WTC11 (cell line): ENCODE measurements at regions not wholly inside any gene's neighbourhood (a gene's known extent, or its start where the extent isn't known, plus 50 kb on each side); places are given as distances from the start of the nearest gene placed in this dataset.

Experiments
- ATAC-seq: fragments of 200-7000 bp; cut with Tn5 transposase; 2 replicates; pipeline ENCODE4 v1.10.0; 2021; ENCODE audit warnings: mild to moderate bottlenecking, moderate library complexity
- CTCF ChIA-PET: fragments of 300-600 bp; sonication (Branson Sonifier 250); formaldehyde crosslinking; loops from one replicate; lab custom pipeline; 2021; ENCODE audit warnings: antibody characterized with exemption; lab: Charles Lee
- POLR2A ChIA-PET: fragments of 350-600 bp; sonication (Branson Sonifier 250); formaldehyde crosslinking; loops from one replicate; lab custom pipeline; 2021; ENCODE audit warnings: antibody characterized with exemption; lab: Charles Lee
- DNase-seq: peaks from one replicate; pipeline ENCODE4 v3.0.0; 2021; ENCODE audit warnings: low spot score
- H3K27ac Mint-ChIP-seq: 2 replicates; pipeline ENCODE4 v1.8.0; 2021; ENCODE audit warnings: mixed read lengths
- H3K27me3 Mint-ChIP-seq: 2 replicates; pipeline ENCODE4 v1.8.0; 2021; ENCODE audit warnings: low read depth, mild to moderate bottlenecking, moderate library complexity, mixed read lengths
- H3K36me3 Mint-ChIP-seq: 2 replicates; pipeline ENCODE4 v1.8.0; 2021; ENCODE audit warnings: mixed read lengths
- H3K4me1 Mint-ChIP-seq: 2 replicates; pipeline ENCODE4 v1.8.0; 2022; ENCODE audit warnings: mixed read lengths
- H3K4me3 Mint-ChIP-seq: 2 replicates; pipeline ENCODE4 v1.8.0; 2021; ENCODE audit warnings: mild to moderate bottlenecking, moderate library complexity, mixed read lengths
- H3K9me3 Mint-ChIP-seq: 2 replicates; pipeline ENCODE4 v1.8.0; 2021; ENCODE audit warnings: mixed read lengths
- ATF1 ChIP-seq: sonication (generic); formaldehyde crosslinking; IDR thresholded peaks from 2 replicates; pipeline ENCODE4 v1.8.1; 2023; ENCODE audit warnings: mild to moderate bottlenecking, moderate library complexity, missing genetic modification reagents
- ATF2 ChIP-seq: sonication (generic); formaldehyde crosslinking; IDR thresholded peaks from 2 replicates; pipeline ENCODE4 v1.8.1; 2022; ENCODE audit warnings: low read depth, missing genetic modification reagents, borderline replicate concordance
- CDX4 ChIP-seq: fragments of 250-450 bp; sonication (Bioruptor Pico); IDR thresholded peaks from 2 replicates; pipeline ENCODE4 v1.9.0; 2021; ENCODE audit warnings: moderate library complexity, mild to moderate bottlenecking, inconsistent platforms, borderline replicate concordance
- E2F4 ChIP-seq: sonication (generic); formaldehyde crosslinking; IDR thresholded peaks from 2 replicates; pipeline ENCODE4 v1.8.1; 2022; ENCODE audit warnings: low read depth, mild to moderate bottlenecking, moderate library complexity, missing genetic modification reagents, borderline replicate concordance
- GABPB1 ChIP-seq: sonication (generic); formaldehyde crosslinking; IDR thresholded peaks from 2 replicates; pipeline ENCODE4 v1.8.1; 2023; ENCODE audit warnings: mild to moderate bottlenecking, missing genetic modification reagents
- GRHL2 ChIP-seq: fragments of 250-450 bp; sonication (Bioruptor Pico); IDR thresholded peaks from 2 replicates; pipeline ENCODE4 v1.8.0; 2022; ENCODE audit warnings: mild to moderate bottlenecking, moderate library complexity; ENCODE audit not compliant: insufficient replicate concordance, severe bottlenecking
- HMGXB4 ChIP-seq: sonication (generic); formaldehyde crosslinking; IDR thresholded peaks from 2 replicates; pipeline ENCODE4 v1.8.1; 2023; ENCODE audit warnings: mild to moderate bottlenecking, moderate library complexity, missing genetic modification reagents
- IRF2 ChIP-seq: sonication (generic); formaldehyde crosslinking; IDR thresholded peaks from 2 replicates; pipeline ENCODE4 v1.8.0; 2022; ENCODE audit warnings: low read depth, missing genetic modification reagents, borderline replicate concordance
- MXD4 ChIP-seq: fragments of 250-450 bp; sonication (Bioruptor Pico); IDR thresholded peaks from 2 replicates; pipeline ENCODE4 v1.8.0; 2021; ENCODE audit warnings: mild to moderate bottlenecking, moderate library complexity, borderline replicate concordance
- NFE2L1 ChIP-seq: sonication (generic); formaldehyde crosslinking; IDR thresholded peaks from 2 replicates; pipeline ENCODE4 v1.8.1; 2023; ENCODE audit warnings: missing genetic modification reagents
- NFYB ChIP-seq: sonication (generic); formaldehyde crosslinking; conservative IDR thresholded peaks from 2 replicates; pipeline ENCODE4 v1.8.0; 2022; ENCODE audit warnings: low read depth, missing genetic modification reagents
- NR1H2 ChIP-seq: sonication (generic); formaldehyde crosslinking; IDR thresholded peaks from 2 replicates; pipeline ENCODE4 v1.9.0; 2021; ENCODE audit warnings: mild to moderate bottlenecking, moderate library complexity, missing genetic modification reagents
- NR3C1 ChIP-seq: sonication (generic); formaldehyde crosslinking; conservative IDR thresholded peaks from 2 replicates; pipeline ENCODE4 v1.8.1; 2023; ENCODE audit warnings: low read depth, mild to moderate bottlenecking, missing genetic modification reagents
- SMAD3 ChIP-seq: sonication (generic); formaldehyde crosslinking; IDR thresholded peaks from 2 replicates; pipeline ENCODE4 v1.8.0; 2022; ENCODE audit warnings: missing genetic modification reagents, mild to moderate bottlenecking, borderline replicate concordance
- ZNF121 ChIP-seq: sonication (generic); formaldehyde crosslinking; IDR thresholded peaks from 2 replicates; pipeline ENCODE4 v1.8.0; 2023; ENCODE audit warnings: missing genetic modification reagents
- ZNF263 ChIP-seq: sonication (generic); formaldehyde crosslinking; IDR thresholded peaks from 2 replicates; pipeline ENCODE4 v1.8.1; 2022; ENCODE audit warnings: low read depth, mild to moderate bottlenecking, moderate library complexity, missing genetic modification reagents
- TF ChIP-seq, protein P1 (sequence below): sonication (generic); formaldehyde crosslinking; IDR thresholded peaks from 2 replicates; pipeline ENCODE4 v1.8.1; 2023; ENCODE audit warnings: mild to moderate bottlenecking, missing genetic modification reagents, moderate library complexity
- TF ChIP-seq, protein P2 (sequence below): sonication (generic); formaldehyde crosslinking; IDR thresholded peaks from 2 replicates; pipeline ENCODE4 v1.8.1; 2023; ENCODE audit warnings: mild to moderate bottlenecking, missing genetic modification reagents
- TF ChIP-seq, protein P3 (sequence below): sonication (generic); formaldehyde crosslinking; IDR thresholded peaks from 2 replicates; pipeline ENCODE4 v1.8.0; 2022; ENCODE audit warnings: mild to moderate bottlenecking, missing genetic modification reagents

DNA sequence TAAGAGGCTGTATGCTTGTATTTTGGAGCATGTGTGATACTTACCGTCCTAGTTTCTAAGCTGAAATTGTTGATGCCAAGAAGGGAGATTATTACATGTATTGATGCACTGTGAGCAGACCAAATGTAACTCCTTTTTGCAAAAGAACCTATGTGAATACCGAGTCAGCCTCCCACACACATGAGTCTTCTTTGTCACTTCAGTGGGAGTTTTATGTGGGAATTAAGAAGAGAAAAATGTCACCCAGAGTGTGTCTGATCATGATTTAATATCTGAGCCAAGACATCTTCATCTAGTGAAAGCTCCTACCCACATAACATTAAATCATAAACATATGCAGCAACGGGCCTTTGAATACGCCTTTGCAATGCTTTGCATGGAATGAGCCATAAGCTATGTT is 380.3 kb upstream of the ACTBL2 start:
- POLR2A ChIA-PET = no interaction called here
- Mint-ChIP-seq H3K27me3 (no peaks in the 10 kb centered on the region; the same call in 1 of the 2 replicates), H3K4me1 (no peaks in the 10 kb centered on the region), H3K4me3 (no peak overlapping the region), H3K36me3 (no peaks in the 10 kb centered on the region), H3K9me3 (peaks cover 7% of the 10 kb centered on the region)
- DNase-seq = no peak
- TF ChIP-seq, protein P1, sequence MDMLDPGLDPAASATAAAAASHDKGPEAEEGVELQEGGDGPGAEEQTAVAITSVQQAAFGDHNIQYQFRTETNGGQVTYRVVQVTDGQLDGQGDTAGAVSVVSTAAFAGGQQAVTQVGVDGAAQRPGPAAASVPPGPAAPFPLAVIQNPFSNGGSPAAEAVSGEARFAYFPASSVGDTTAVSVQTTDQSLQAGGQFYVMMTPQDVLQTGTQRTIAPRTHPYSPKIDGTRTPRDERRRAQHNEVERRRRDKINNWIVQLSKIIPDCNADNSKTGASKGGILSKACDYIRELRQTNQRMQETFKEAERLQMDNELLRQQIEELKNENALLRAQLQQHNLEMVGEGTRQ (CRISPR knock-in tag) = no peak
- TF ChIP-seq GABPB1 (CRISPR knock-in tag) (no peak), MXD4 (CRISPR knock-in tag) (no peak), ATF2 (CRISPR knock-in tag) (no peak)
- TF ChIP-seq, all 79 proteins: peak for 0
- CTCF ChIA-PET = no interaction called here
- ATAC-seq = no peak
- no peak overlapping the region for H3K27ac Mint-ChIP-seq

DNA sequence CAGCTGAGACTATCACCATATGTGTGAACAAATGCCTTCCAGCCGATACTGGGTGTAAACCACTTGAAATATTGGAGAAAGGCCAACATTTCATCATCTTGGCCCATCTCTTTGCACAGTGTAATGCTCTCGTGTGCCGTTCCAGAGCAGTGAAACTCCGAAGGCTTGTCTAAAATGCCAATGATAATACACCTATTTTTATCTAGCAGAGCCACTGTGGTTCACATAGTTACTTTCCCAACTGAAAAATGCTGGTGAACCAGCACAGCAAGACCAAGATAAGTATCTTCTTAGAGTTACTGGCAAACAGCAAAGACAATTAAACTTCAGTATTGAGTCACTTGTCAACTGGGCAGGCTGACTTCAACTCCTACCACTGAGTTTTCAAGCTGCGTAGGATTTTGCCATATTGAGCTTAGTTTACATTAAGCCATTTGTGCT is 379.9 kb upstream of the ACTBL2 start:
- Mint-ChIP-seq H3K27me3 (no peaks in the 10 kb centered on the region; the same call in 1 of the 2 replicates), H3K4me1 (no peaks in the 10 kb centered on the region), H3K36me3 (no peaks in the 10 kb centered on the region), H3K27ac (no peak overlapping the region), H3K9me3 (peaks cover 7% of the 10 kb centered on the region), H3K4me3 (no peak overlapping the region)
- ChIA-PET POLR2A (no interaction called here), CTCF (no interaction called here)
- DNase-seq (no peak), ATAC-seq (no peak)
- TF ChIP-seq, protein P2, sequence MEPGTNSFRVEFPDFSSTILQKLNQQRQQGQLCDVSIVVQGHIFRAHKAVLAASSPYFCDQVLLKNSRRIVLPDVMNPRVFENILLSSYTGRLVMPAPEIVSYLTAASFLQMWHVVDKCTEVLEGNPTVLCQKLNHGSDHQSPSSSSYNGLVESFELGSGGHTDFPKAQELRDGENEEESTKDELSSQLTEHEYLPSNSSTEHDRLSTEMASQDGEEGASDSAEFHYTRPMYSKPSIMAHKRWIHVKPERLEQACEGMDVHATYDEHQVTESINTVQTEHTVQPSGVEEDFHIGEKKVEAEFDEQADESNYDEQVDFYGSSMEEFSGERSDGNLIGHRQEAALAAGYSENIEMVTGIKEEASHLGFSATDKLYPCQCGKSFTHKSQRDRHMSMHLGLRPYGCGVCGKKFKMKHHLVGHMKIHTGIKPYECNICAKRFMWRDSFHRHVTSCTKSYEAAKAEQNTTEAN (CRISPR knock-in tag) = no peak
- TF ChIP-seq IRF2 (no peak), NR1H2 (CRISPR knock-in tag) (no peak), CDX4 (no peak), GRHL2 (CRISPR knock-in tag) (no peak), ATF1 (no peak), HMGXB4 (CRISPR knock-in tag) (no peak), MXD4 (CRISPR knock-in tag) (no peak), ZNF121 (no peak), NFE2L1 (CRISPR knock-in tag) (no peak), NR3C1 (CRISPR knock-in tag) (no peak), E2F4 (CRISPR knock-in tag) (no peak), ZNF263 (CRISPR knock-in tag) (no peak), NFYB (CRISPR knock-in tag) (no peak), SMAD3 (CRISPR knock-in tag) (no peak)
- TF ChIP-seq, protein P3, sequence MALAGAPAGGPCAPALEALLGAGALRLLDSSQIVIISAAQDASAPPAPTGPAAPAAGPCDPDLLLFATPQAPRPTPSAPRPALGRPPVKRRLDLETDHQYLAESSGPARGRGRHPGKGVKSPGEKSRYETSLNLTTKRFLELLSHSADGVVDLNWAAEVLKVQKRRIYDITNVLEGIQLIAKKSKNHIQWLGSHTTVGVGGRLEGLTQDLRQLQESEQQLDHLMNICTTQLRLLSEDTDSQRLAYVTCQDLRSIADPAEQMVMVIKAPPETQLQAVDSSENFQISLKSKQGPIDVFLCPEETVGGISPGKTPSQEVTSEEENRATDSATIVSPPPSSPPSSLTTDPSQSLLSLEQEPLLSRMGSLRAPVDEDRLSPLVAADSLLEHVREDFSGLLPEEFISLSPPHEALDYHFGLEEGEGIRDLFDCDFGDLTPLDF (CRISPR knock-in tag) = no peak
